Motor neuron (in vitro differentiated cells): ENCODE measurements at regions not wholly inside any gene's neighbourhood (a gene's known extent, or its start where the extent isn't known, plus 50 kb on each side); places are given as distances from the start of the nearest gene placed in this dataset.

ENCODE experiments used
- ATAC-seq, 8 experiments: fragments of 200-7000 bp; cut with Tn5 transposase; replicated peaks in 6 of 8; 2 replicates each; pipeline ENCODE4 v1.8.0; 2021; ENCODE audit warnings: mild to moderate bottlenecking in 8 of 8, moderate library complexity in 8 of 8
- H3K27ac ChIP-seq, 2 donors: fragments of 250-450 bp; sonication (Bioruptor Pico); 2 replicates each; pipeline ENCODE4 v1.9.0; 2021; ENCODE audit warnings: antibody characterized with exemption in 2 of 2, mild to moderate bottlenecking in 2 of 2, moderate library complexity in 1 of 2
- H3K4me1 ChIP-seq, 2 donors: fragments of 250-450 bp; sonication (Bioruptor Pico); replicated peaks in 1 of 2; 2 replicates each; pipeline ENCODE4 v1.6.1; 2021; ENCODE audit warnings: antibody characterized with exemption in 2 of 2, mild to moderate bottlenecking in 2 of 2, moderate library complexity in 1 of 2
- H3K4me3 ChIP-seq, 5 donors: fragments of 250-450 bp; sonication (Bioruptor Pico); 2 replicates each; pipeline ENCODE4 v1.9.0; 2021; ENCODE audit warnings: antibody characterized with exemption in 5 of 5, mild to moderate bottlenecking in 5 of 5, moderate library complexity in 4 of 5
- WGBS, 10 experiments: fragments of 450-650 bp; shearing (Covaris generic); methylation state at CpG; one replicate each; pipeline ENCODE4 v1.0.0; 2022; 5-methylcytosine and 5-hydroxymethylcytosine counted together
- in situ Hi-C, 9 experiments: fragments of 400-800 bp; cut with MboI; loops; one replicate each; pipeline ENCODE4 v1.15.0; 2021; ENCODE audit warnings: low sequenced_read_pairs in 9 of 9, low pct_unique_long_range_greater_than_20kb in 2 of 9; ENCODE audit not compliant: unreplicated experiment in 9 of 9

GRCh38 chr5:143624465-143624864 is 187.5 kb upstream of the HMHB1 start:
- no peak for ATAC-seq

GRCh38 chr5:143619040-143619439 is 192.9 kb upstream of the HMHB1 start:
- 88 to 100% (median 100%) methylated on average over 1 to 2 of the region's 2 CpGs; no CpG with 5 or more reads in 3 of the 10 experiments for WGBS, 10 experiments
- ATAC-seq: no peak
- in situ Hi-C loops: no loop called here
- Histone ChIP-seq H3K27ac (no peak overlapping the region), H3K4me1 (no peaks in the 10 kb centered on the region), H3K4me3 (no peak overlapping the region)

More at GRCh38 chr5:143624465-143624864, 187.5 kb upstream of the HMHB1 start:
- 43 to 100% (median 79%) methylated on average over 1 to 4 of the region's 4 CpGs for WGBS, 10 experiments
- Histone ChIP-seq H3K4me3 (no peak overlapping the region), H3K27ac (no peak overlapping the region), H3K4me1 (no peaks in the 10 kb centered on the region)
- in situ Hi-C loops: no loop called here

GRCh38 chr5:143618141-143618540 is 193.8 kb upstream of the HMHB1 start:
- H3K27ac ChIP-seq: no peak overlapping the region
- 47 to 87% (median 72%) methylated on average over 1 to 6 of the region's 6 CpGs; no CpG with 5 or more reads in 1 of the 10 experiments for WGBS, 10 experiments
- H3K4me1 ChIP-seq: no peaks in the 10 kb centered on the region
- no peak overlapping the region for H3K4me3 ChIP-seq
- in situ Hi-C loops: no loop called here
- peak in 5 of 8 experiments; percentile 21 to 79 (median 38) for ATAC-seq

GRCh38 chr5:143614831-143615230 is 197.1 kb upstream of the HMHB1 start:
- in situ Hi-C loops: no loop called here
- ATAC-seq: no peak
- Histone ChIP-seq H3K4me3 (no peak overlapping the region), H3K27ac (no peak overlapping the region), H3K4me1 (no peaks in the 10 kb centered on the region)
- 64 to 100% (median 100%) methylated on average over 1 to 4 of the region's 4 CpGs; no CpG with 5 or more reads in 2 of the 10 experiments for WGBS, 10 experiments

- H3K4me3 ChIP-seq: no peak overlapping the region
- in situ Hi-C loops: no loop called here
- H3K27ac ChIP-seq: no peak overlapping the region
- WGBS, 10 experiments: 17 to 100% (median 87%) methylated on average over 2 to 3 of the region's 3 CpGs; no CpG with 5 or more reads in 1 of the 10 experiments
- H3K4me1 ChIP-seq: no peaks in the 10 kb centered on the region
- no peak for ATAC-seq
Observed at GRCh38 chr5:143613329-143613728, 198.6 kb upstream of the HMHB1 start.

- in situ Hi-C loops: no loop called here
- no peaks in the 10 kb centered on the region for H3K4me1 ChIP-seq
- no peak overlapping the region for H3K4me3 ChIP-seq
- no peak for ATAC-seq
- 83 to 100% (median 94%) methylated on average over 1 of the region's 1 CpG; no CpG with 5 or more reads in 1 of the 10 experiments for WGBS, 10 experiments
- no peak overlapping the region for H3K27ac ChIP-seq
Observed at GRCh38 chr5:143610946-143611345, 201.0 kb upstream of the HMHB1 start.

- ATAC-seq: no peak
- in situ Hi-C loops: no loop called here
- no peak overlapping the region for H3K4me3 ChIP-seq
- no peaks in the 10 kb centered on the region for H3K4me1 ChIP-seq
- H3K27ac ChIP-seq: no peak overlapping the region
- 48 to 100% (median 69%) methylated on average over 1 to 5 of the region's 5 CpGs; no CpG with 5 or more reads in 1 of the 10 experiments for WGBS, 10 experiments
Observed at GRCh38 chr5:143606043-143606752, 202.7 kb upstream of the NR3C1 start.

GRCh38 chr5:143605403-143606005 is 202.0 kb upstream of the NR3C1 start:
- WGBS, 10 experiments: 47 to 89% (median 78%) methylated on average over 1 to 4 of the region's 4 CpGs; no CpG with 5 or more reads in 2 of the 10 experiments
- H3K4me3 ChIP-seq: no peak overlapping the region
- no peak for ATAC-seq
- H3K4me1 ChIP-seq: no peaks in the 10 kb centered on the region
- H3K27ac ChIP-seq: no peak overlapping the region
- in situ Hi-C loops: no loop called here

- Histone ChIP-seq H3K27ac (no peak overlapping the region), H3K4me3 (no peak overlapping the region), H3K4me1 (no peaks in the 10 kb centered on the region)
- 33 to 90% (median 68%) methylated on average over 1 to 2 of the region's 4 CpGs; no CpG with 5 or more reads in 4 of the 10 experiments for WGBS, 10 experiments
- ATAC-seq: no peak
- in situ Hi-C loops: no loop called here
Observed at GRCh38 chr5:143601917-143602333, 198.4 kb upstream of the NR3C1 start.

- H3K4me3 ChIP-seq: no peak overlapping the region
- H3K27ac ChIP-seq: no peak overlapping the region
- WGBS, 10 experiments: 79 to 100% (median 100%) methylated on average over 1 to 4 of the region's 6 CpGs
- peaks cover 1 to 2% of the 10 kb centered on the region in 2 donors for H3K4me1 ChIP-seq
- ATAC-seq: no peak
- in situ Hi-C loops: no loop called here
Observed at GRCh38 chr5:143601357-143601756, 197.9 kb upstream of the NR3C1 start.

- H3K4me3 ChIP-seq: no peak overlapping the region
- 73 to 100% (median 91%) methylated on average over 1 to 6 of the region's 6 CpGs; no CpG with 5 or more reads in 1 of the 10 experiments for WGBS, 10 experiments
- no peak overlapping the region for H3K27ac ChIP-seq
- ATAC-seq: no peak
- in situ Hi-C loops: no loop called here
- peaks cover 6 to 7% of the 10 kb centered on the region in 2 donors for H3K4me1 ChIP-seq
Observed at GRCh38 chr5:143600396-143601075, 197.1 kb upstream of the NR3C1 start.

GRCh38 chr5:143599474-143599873 is 196.0 kb upstream of the NR3C1 start:
- Histone ChIP-seq H3K27ac (no peak overlapping the region), H3K4me1 (peaks cover 12 to 15% of the 10 kb centered on the region in 2 donors), H3K4me3 (no peak overlapping the region)
- no peak for ATAC-seq
- WGBS, 10 experiments: 81 to 98% (median 92%) methylated on average over 2 to 6 of the region's 6 CpGs; no CpG with 5 or more reads in 2 of the 10 experiments
- in situ Hi-C loops: no loop called here

- Histone ChIP-seq H3K4me1 (peaks cover 12 to 15% of the 10 kb centered on the region in 2 donors), H3K4me3 (no peak overlapping the region), H3K27ac (no peak overlapping the region)
- 84 to 100% (median 91%) methylated on average over 1 to 3 of the region's 3 CpGs; no CpG with 5 or more reads in 1 of the 10 experiments for whole genome bisulfite sequencing, 10 experiments
- in situ Hi-C loops: no loop called here
- ATAC-seq: no peak
Observed at GRCh38 chr5:143596824-143597223, 193.3 kb upstream of the NR3C1 start.
